Heart right ventricle (tissue), 16 donors: ENCODE measurements at regions not wholly inside any gene's neighbourhood (a gene's known extent, or its start where the extent isn't known, plus 50 kb on each side); places are given as distances from the start of the nearest gene placed in this dataset.

ENCODE experiments used
- ATAC-seq, 8 donors: fragments of 200-7000 bp; cut with Tn5 transposase; one replicate each; pipeline ENCODE4 v1.9.1; 2020; ENCODE audit warnings: mild to moderate bottlenecking in 8 of 8, moderate library complexity in 8 of 8, moderate number of reproducible peaks in 1 of 8
- DNase-seq, 2 donors: peaks; one replicate each; pipeline ENCODE4 v3.0.0-alpha.2; 2020
- H3K27ac ChIP-seq, 10 donors: fragments of 200-600 bp; sonication (generic) in 2 of 10; one replicate each; pipeline versions ENCODE4 v1.5.0 to v1.8.0; 2020 to 2022; ENCODE audit warnings: mild to moderate bottlenecking in 3 of 10
- H3K27me3 ChIP-seq, 7 donors: fragments of 200-600 bp; one replicate each; pipeline ENCODE4 v1.8.0; 2021 to 2022; ENCODE audit warnings: mild to moderate bottlenecking in 2 of 7
- H3K36me3 ChIP-seq, 9 donors: fragments of 200-600 bp; sonication (generic) in 1 of 9; one replicate each; pipeline versions ENCODE4 v1.5.0 to v1.8.0; 2020 to 2022; ENCODE audit warnings: mild to moderate bottlenecking in 2 of 9
- H3K4me1 ChIP-seq, 9 donors: fragments of 200-600 bp; sonication (generic) in 1 of 9; one replicate each; pipeline versions ENCODE4 v1.5.0 to v1.8.0; 2020 to 2022; ENCODE audit warnings: mild to moderate bottlenecking in 4 of 9
- H3K4me3 ChIP-seq, 10 donors: fragments of 200-600 bp; sonication (generic) in 2 of 10; one replicate each; pipeline versions ENCODE4 v1.5.0 to v1.8.0; 2020 to 2022; ENCODE audit warnings: mild to moderate bottlenecking in 7 of 10, moderate library complexity in 2 of 10
- H3K9me3 ChIP-seq, 11 donors: fragments of 200-600 bp in 10 of 11; sonication (generic) in 2 of 11; one replicate each; pipeline versions ENCODE4 v1.5.0 to v1.8.0; 2013 to 2022; ENCODE audit warnings: mild to moderate bottlenecking in 2 of 11, control low read depth in 1 of 11, moderate library complexity in 1 of 11
- WGBS, 2 donors: extraction: QIAGEN DNeasy Blood & Tissue Kit; methylation state at CpG; one replicate each; pipeline ENCODE4 v1.1.7; 2013; ENCODE audit warnings: inconsistent platforms in 1 of 2; 5-methylcytosine and 5-hydroxymethylcytosine counted together
- intact Hi-C, 10 donors: fragments of 100-400 bp; cut with DNase I; formaldehyde crosslinking; loops; one replicate each; pipeline versions ENCODE4 v1.11.1 to v1.14.2; 2022
- TF ChIP-seq, protein P1 (sequence below), 9 donors: fragments of 200-600 bp; sonication (generic) in 2 of 9; IDR thresholded peaks; one replicate each; pipeline versions ENCODE4 v1.5.0 to v1.8.0; 2021 to 2022; ENCODE audit warnings: antibody characterized with exemption in 9 of 9, mild to moderate bottlenecking in 5 of 9, moderate library complexity in 1 of 9
- donor health status: Arrhythmogenic right ventricular cardiomyopathy.
- donor health status: ischemic (EF 13 %, LVEDD 7.1; RV severe dilation, severe dysfunction).
- donor health status: healthy with polysubstance abuse.
- donor health status: DM: no; HTN: yes; CAD: no.
- donor health status: DM: no; HTN: no; CAD: no.
- donor health status: ischemic (EF 25% LVEDD 6.9; RV normal size, moderate dysfunction).
- donor health status: ischemic (EF 25% LVEDD 5.7; RV mildly dilated, moderate dysfunction).
- donor health status: healthy.
- donor health status: DM: yes; HTN: yes; CAD: no.
- donor health status: Ischemic cardiomyopathy.
- donor health status: ischemic (EF 35%, LVEDD 5.7; RV mildly dilated, moderate dysfunction).
- donor health status: nonischemic (EF 11% LVEDD 7.7; RV severe dilation, severe dysfunction).
- donor health status: DM: yes; HTN: yes; CAD: no.
- donor health status: PGD.
- donor health status: ischemic (EF 29% LVEDD 5.4; RV normal size, mild dysfunction).
- donor health status: nonischemic (EF 23%, LVEDD 6.1; RV moderate dilation, normal function).

DNA sequence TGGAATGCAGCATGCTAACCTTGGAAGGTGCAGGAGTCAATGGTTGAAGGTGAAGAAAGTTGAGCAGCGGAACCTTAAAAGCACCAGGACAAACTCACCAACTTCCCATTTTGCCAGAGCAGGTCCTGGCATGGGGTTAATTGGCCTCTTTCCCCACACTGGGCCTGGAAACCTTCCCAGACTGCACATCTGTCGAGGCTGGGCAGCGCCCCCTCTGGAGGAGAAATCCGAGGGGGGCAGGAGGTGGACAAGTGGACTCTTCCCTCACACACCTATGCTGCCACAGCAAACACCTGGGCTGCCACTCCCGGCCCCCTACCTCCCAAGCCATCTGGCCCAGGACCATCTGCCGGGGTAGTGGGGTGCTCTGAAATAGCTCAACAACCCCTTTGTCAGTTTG is 232.4 kb downstream of the CBLN1 start:
- Histone ChIP-seq H3K36me3 (no peaks in the 10 kb centered on the region), H3K4me1 (peaks cover 0 to 16% (median 0%) of the 10 kb centered on the region in 9 donors), H3K4me3 (no peak overlapping the region), H3K9me3 (peaks cover 0 to 3% (median 0%) of the 10 kb centered on the region in 11 donors), H3K27me3 (no peaks in the 10 kb centered on the region), H3K27ac (no peak overlapping the region)
- intact Hi-C loops, result no loop called here
- TF ChIP-seq, protein P1, sequence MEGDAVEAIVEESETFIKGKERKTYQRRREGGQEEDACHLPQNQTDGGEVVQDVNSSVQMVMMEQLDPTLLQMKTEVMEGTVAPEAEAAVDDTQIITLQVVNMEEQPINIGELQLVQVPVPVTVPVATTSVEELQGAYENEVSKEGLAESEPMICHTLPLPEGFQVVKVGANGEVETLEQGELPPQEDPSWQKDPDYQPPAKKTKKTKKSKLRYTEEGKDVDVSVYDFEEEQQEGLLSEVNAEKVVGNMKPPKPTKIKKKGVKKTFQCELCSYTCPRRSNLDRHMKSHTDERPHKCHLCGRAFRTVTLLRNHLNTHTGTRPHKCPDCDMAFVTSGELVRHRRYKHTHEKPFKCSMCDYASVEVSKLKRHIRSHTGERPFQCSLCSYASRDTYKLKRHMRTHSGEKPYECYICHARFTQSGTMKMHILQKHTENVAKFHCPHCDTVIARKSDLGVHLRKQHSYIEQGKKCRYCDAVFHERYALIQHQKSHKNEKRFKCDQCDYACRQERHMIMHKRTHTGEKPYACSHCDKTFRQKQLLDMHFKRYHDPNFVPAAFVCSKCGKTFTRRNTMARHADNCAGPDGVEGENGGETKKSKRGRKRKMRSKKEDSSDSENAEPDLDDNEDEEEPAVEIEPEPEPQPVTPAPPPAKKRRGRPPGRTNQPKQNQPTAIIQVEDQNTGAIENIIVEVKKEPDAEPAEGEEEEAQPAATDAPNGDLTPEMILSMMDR (IDR thresholded peaks at IDR 0.05), result no peak
- ATAC-seq (no peak), DNase-seq (no peak)
- 54 to 62% methylated on average over 6 of the region's 6 CpGs for WGBS, 2 donors

DNA sequence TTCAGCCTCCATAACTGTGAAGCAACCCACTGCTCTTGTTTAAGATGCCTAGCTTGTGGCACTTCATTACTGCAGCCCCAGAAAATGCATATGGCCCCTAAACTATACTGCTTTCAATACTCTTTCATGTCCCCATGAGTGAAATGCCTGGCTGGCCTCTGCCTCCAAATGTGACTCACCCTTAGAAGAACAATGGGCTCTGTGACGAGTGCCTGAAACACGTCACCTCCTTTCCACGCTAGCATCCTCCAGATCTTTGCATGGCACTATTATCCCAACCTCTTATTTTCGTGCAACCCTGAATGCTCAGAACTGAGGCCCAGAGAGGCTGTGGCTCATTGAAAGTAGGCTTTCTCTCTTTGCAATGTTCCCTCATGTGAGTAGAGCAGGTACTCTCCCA is 233.1 kb downstream of the CBLN1 start:
- WGBS, 2 donors, result 56 to 60% methylated on average over 4 of the region's 4 CpGs
- no peak overlapping the region for H3K4me3 ChIP-seq
- no peaks in the 10 kb centered on the region for H3K36me3 ChIP-seq
- ATAC-seq (no peak), DNase-seq (no peak)
- TF ChIP-seq, protein P1 (IDR thresholded peaks at IDR 0.05), result no peak
- no peak overlapping the region for H3K27ac ChIP-seq
- intact Hi-C loops, result no loop called here
- H3K27me3 ChIP-seq, result no peaks in the 10 kb centered on the region
- H3K9me3 ChIP-seq, result peaks cover 0 to 3% (median 0%) of the 10 kb centered on the region in 11 donors
- peaks cover 0 to 16% (median 0%) of the 10 kb centered on the region in 9 donors for H3K4me1 ChIP-seq

GRCh38 chr16:49036126-49036525 is 245.5 kb downstream of the CBLN1 start:
- Histone ChIP-seq H3K4me3 (no peak overlapping the region), H3K27me3 (no peaks in the 10 kb centered on the region), H3K9me3 (peaks cover 0 to 2% (median 0%) of the 10 kb centered on the region in 11 donors), H3K36me3 (no peaks in the 10 kb centered on the region), H3K4me1 (no peaks in the 10 kb centered on the region), H3K27ac (no peak overlapping the region)
- TF ChIP-seq, protein P1 (IDR thresholded peaks at IDR 0.05), result no peak
- intact Hi-C loops, result no loop called here
- WGBS, 2 donors, result 98 to 99% methylated on average over 2 of the region's 2 CpGs
- no peak for DNase-seq
- no peak for ATAC-seq

DNA sequence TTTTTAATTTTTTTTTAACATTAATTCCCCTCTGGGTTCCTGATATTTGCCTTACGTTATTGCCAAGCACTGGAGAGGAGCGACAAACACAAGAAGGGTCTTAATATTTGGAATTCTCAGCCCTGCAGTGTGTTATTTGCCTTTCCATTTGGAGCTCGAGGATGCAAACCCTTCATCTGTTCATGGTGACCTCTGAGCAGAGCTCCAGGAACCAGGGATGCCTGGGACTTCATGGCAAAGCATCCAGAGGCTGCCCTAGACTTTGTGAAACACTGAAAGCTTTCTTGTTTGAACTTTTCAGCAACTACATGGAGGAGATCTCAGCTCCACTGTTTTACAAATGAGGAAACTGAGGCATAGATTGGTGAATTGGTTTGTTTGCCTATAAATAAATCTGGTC is 254.2 kb downstream of the CBLN1 start:
- Histone ChIP-seq H3K9me3 (no peaks in the 10 kb centered on the region), H3K27ac (no peak overlapping the region), H3K36me3 (no peaks in the 10 kb centered on the region), H3K4me1 (peaks cover 0 to 9% (median 0%) of the 10 kb centered on the region in 9 donors), H3K4me3 (no peak overlapping the region), H3K27me3 (no peaks in the 10 kb centered on the region)
- intact Hi-C loops, result no loop called here
- WGBS, 2 donors, result 70 to 75% methylated on average over 3 of the region's 3 CpGs
- DNase-seq (no peak), ATAC-seq (no peak)
- TF ChIP-seq, protein P1 (IDR thresholded peaks at IDR 0.05), result no peak
